CD4-positive, alpha-beta T cell treated with Interleukin-6 at 100 ng/mL for 8 hours (primary cell): ENCODE measurements at regions not wholly inside any gene's neighbourhood (a gene's known extent, or its start where the extent isn't known, plus 50 kb on each side); places are given as distances from the start of the nearest gene placed in this dataset.

Source experiments
- DNase-seq: peaks from one replicate; pipeline ENCODE4 v3.0.0-alpha.2; 2020; ENCODE audit warnings: mixed read lengths, low spot score

- no peak for DNase-seq
Measured at GRCh38 chr6:139577124-139577762, 202.8 kb upstream of the CITED2 start.

GRCh38 chr6:139572001-139572400 is 197.6 kb upstream of the CITED2 start:
- no peak for DNase-seq

- no peak for DNase-seq
Measured at GRCh38 chr6:139570166-139570565, 195.7 kb upstream of the CITED2 start.

- DNase-seq = no peak
Measured at GRCh38 chr6:139569566-139569965, 195.1 kb upstream of the CITED2 start.

GRCh38 chr6:139568956-139569538 is 194.6 kb upstream of the CITED2 start:
- DNase-seq = no peak

- no peak for DNase-seq
Measured at GRCh38 chr6:139568151-139568955, 193.9 kb upstream of the CITED2 start.

GRCh38 chr6:139567095-139567494 is 192.6 kb upstream of the CITED2 start:
- DNase-seq = no peak

- DNase-seq = no peak
Measured at GRCh38 chr6:139565591-139565990, 191.1 kb upstream of the CITED2 start.

- no peak for DNase-seq
Measured at GRCh38 chr6:139557547-139557946, 183.1 kb upstream of the CITED2 start.

- DNase-seq = no peak
Measured at GRCh38 chr6:139556532-139556931, 182.1 kb upstream of the CITED2 start.

- no peak for DNase-seq
Measured at GRCh38 chr6:139553916-139554315, 179.5 kb upstream of the CITED2 start.

GRCh38 chr6:139551376-139551775 is 176.9 kb upstream of the CITED2 start:
- no peak for DNase-seq

- DNase-seq = no peak
Measured at GRCh38 chr6:139550361-139550760, 175.9 kb upstream of the CITED2 start.

GRCh38 chr6:139549561-139550070 is 175.2 kb upstream of the CITED2 start:
- no peak for DNase-seq

GRCh38 chr6:139547804-139548203 is 173.4 kb upstream of the CITED2 start:
- no peak for DNase-seq

GRCh38 chr6:139547122-139547776 is 172.8 kb upstream of the CITED2 start:
- no peak for DNase-seq

GRCh38 chr6:139546106-139546472 is 171.6 kb upstream of the CITED2 start:
- no peak for DNase-seq

- no peak for DNase-seq
Measured at GRCh38 chr6:139545206-139546105, 171.0 kb upstream of the CITED2 start.

- no peak for DNase-seq
Measured at GRCh38 chr6:139544701-139545057, 170.2 kb upstream of the CITED2 start.

GRCh38 chr6:139542351-139542750 is 167.9 kb upstream of the CITED2 start:
- DNase-seq = no peak

GRCh38 chr6:139540894-139541293 is 166.4 kb upstream of the CITED2 start:
- DNase-seq = no peak

GRCh38 chr6:139540276-139540675 is 165.8 kb upstream of the CITED2 start:
- peak; percentile 65 for DNase-seq
